GM23248 (cell line): ENCODE measurements at regions not wholly inside any gene's neighbourhood (a gene's known extent, or its start where the extent isn't known, plus 50 kb on each side); places are given as distances from the start of the nearest gene placed in this dataset.

Experiments
- DNase-seq: peaks from one replicate; pipeline ENCODE4 v3.0.0-alpha.2; 2015
- H2AFZ ChIP-seq: fragments of 200-600 bp; sonication (generic); 2 replicates; pipeline ENCODE4 v1.6.1; 2016; ENCODE audit warnings: antibody characterized with exemption
- H3F3A ChIP-seq: fragments of 200-600 bp; sonication (generic); 2 replicates; pipeline ENCODE4 v1.6.1; 2016; ENCODE audit warnings: mild to moderate bottlenecking, antibody characterized with exemption, mixed run types; ENCODE audit not compliant: insufficient read depth
- H3K27ac ChIP-seq: fragments of 200-600 bp; sonication (generic); 2 replicates; pipeline ENCODE4 v1.5.1; 2016; ENCODE audit warnings: mild to moderate bottlenecking
- H3K27me3 ChIP-seq: fragments of 200-600 bp; sonication (generic); replicated peaks from 2 replicates; pipeline ENCODE4 v1.6.1; 2016; ENCODE audit warnings: mild to moderate bottlenecking; ENCODE audit not compliant: insufficient read depth
- H3K36me3 ChIP-seq: fragments of 200-600 bp; sonication (generic); 2 replicates; pipeline ENCODE4 v1.6.1; 2016; ENCODE audit warnings: low read depth, mild to moderate bottlenecking
- H3K4me1 ChIP-seq: fragments of 200-600 bp; sonication (generic); 2 replicates; pipeline ENCODE4 v1.6.1; 2016; ENCODE audit warnings: mild to moderate bottlenecking; ENCODE audit not compliant: insufficient read depth
- H3K4me2 ChIP-seq: fragments of 200-600 bp; sonication (generic); one replicate; pipeline ENCODE4 v1.6.1; 2016; ENCODE audit warnings: mild to moderate bottlenecking; ENCODE audit not compliant: unreplicated experiment
- H3K4me3 ChIP-seq: fragments of 200-600 bp; sonication (generic); 2 replicates; pipeline ENCODE4 v1.5.1; 2016; ENCODE audit warnings: mild to moderate bottlenecking
- H3K79me2 ChIP-seq: fragments of 200-600 bp; sonication (generic); 2 replicates; pipeline ENCODE4 v1.6.1; 2016; ENCODE audit warnings: mild to moderate bottlenecking; ENCODE audit not compliant: insufficient read depth
- H3K9ac ChIP-seq: fragments of 200-600 bp; sonication (generic); 2 replicates; pipeline ENCODE4 v1.6.1; 2016; ENCODE audit warnings: mild to moderate bottlenecking
- H3K9me2 ChIP-seq: fragments of 200-600 bp; sonication (generic); 2 replicates; pipeline ENCODE4 v1.6.1; 2016; ENCODE audit warnings: mixed run types, mild to moderate bottlenecking, moderate library complexity; ENCODE audit not compliant: insufficient read depth
- H3K9me3 ChIP-seq: fragments of 200-600 bp; sonication (generic); one replicate; pipeline ENCODE4 v1.6.1; 2017; ENCODE audit warnings: low read depth
- H4K20me1 ChIP-seq: fragments of 200-600 bp; sonication (generic); 2 replicates; pipeline ENCODE4 v1.6.0; 2016; ENCODE audit not compliant: insufficient read depth
- EZH2 ChIP-seq: fragments of 200-600 bp; sonication (generic); IDR thresholded peaks from 2 replicates; pipeline ENCODE4 v1.6.1; 2018; ENCODE audit warnings: antibody characterized with exemption, mild to moderate bottlenecking; ENCODE audit not compliant: insufficient read depth, poor library complexity, severe bottlenecking
- EZH2phosphoT487 ChIP-seq: fragments of 200-600 bp; sonication (generic); IDR thresholded peaks from 2 replicates; pipeline ENCODE4 v1.6.1; 2018; ENCODE audit warnings: antibody characterized with exemption, moderate library complexity, mild to moderate bottlenecking, low read depth; ENCODE audit not compliant: insufficient read depth
- WGBS, 2 experiments: methylation state at CpG; one replicate each; pipeline ENCODE4 v1.1.6; 2015 to 2017; ENCODE audit warnings: low lambda C conversion rate in 2 of 2, low coverage in 1 of 2; ENCODE audit errors: missing lambda C conversion rate in 2 of 2; 5-methylcytosine and 5-hydroxymethylcytosine counted together
- in situ Hi-C: fragments of 300-500 bp; cut with MboI; formaldehyde crosslinking; loops from 2 replicates; pipeline ENCODE4 v1.15.0; 2020

DNA sequence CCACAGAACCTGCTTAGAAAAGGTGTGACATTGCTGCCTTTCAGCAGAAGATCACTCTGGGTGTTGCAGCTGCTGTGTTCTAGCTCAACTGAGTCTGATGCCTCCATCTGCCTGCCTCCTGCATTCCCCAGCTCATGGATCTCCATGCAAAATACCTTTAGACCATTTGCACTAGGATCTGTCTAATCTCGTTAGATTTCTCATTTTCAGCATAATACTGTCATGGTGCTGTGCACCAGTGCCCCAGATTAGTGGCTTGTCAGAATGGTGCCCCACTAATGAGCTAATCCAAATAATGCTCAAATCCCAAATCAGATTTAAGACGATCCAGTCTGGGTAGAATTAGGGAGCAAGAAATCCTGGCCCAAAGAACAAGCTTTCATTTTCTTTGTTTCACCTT, 284.4 kb upstream of the PARD3B start:
- no peak overlapping the region for H3K4me2 ChIP-seq
- no peaks in the 10 kb centered on the region for H3K27me3 ChIP-seq
- H3K9me2 ChIP-seq = no peaks in the 10 kb centered on the region
- no peak overlapping the region for H3K27ac ChIP-seq
- H3K9me3 ChIP-seq = no peaks in the 10 kb centered on the region
- no peak overlapping the region for H2AFZ ChIP-seq
- H3F3A ChIP-seq = no peaks in the 10 kb centered on the region
- no peak overlapping the region for H3K9ac ChIP-seq
- H4K20me1 ChIP-seq = no peaks in the 10 kb centered on the region
- no peaks in the 10 kb centered on the region for H3K36me3 ChIP-seq
- H3K79me2 ChIP-seq = no peaks in the 10 kb centered on the region
- no peak for DNase-seq
- WGBS, 2 experiments = 56 to 58% methylated on average over 2 of the region's 2 CpGs
- in situ Hi-C loops = no loop called here
- H3K4me3 ChIP-seq = no peak overlapping the region
- no peak for TF ChIP-seq EZH2phosphoT487
- H3K4me1 ChIP-seq = no peaks in the 10 kb centered on the region

DNA sequence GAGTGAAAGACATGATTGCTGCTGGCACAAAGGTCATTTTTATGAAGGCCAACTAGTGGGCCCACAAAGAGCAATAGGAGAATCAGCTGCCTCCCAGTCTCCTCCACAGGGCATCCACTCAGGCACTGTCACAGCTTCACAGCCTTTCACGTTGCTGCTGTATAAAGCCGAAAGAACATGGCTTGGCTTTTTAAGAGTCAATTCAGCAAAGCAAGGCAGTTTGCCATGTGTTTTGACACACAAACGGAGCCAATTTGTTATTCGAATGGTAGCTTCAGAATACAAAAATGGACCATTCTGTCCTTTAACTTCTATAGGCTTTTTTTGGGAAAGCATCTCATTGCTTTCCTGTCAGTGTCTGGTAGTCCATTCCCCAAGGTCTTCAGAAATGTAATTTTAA, 283.4 kb upstream of the PARD3B start:
- Histone ChIP-seq H3K27me3 (no peaks in the 10 kb centered on the region), H3K4me3 (no peak overlapping the region), H3K9me3 (no peaks in the 10 kb centered on the region), H2AFZ (no peak overlapping the region), H3K9me2 (no peaks in the 10 kb centered on the region), H3K27ac (no peak overlapping the region), H3K79me2 (no peaks in the 10 kb centered on the region), H4K20me1 (no peaks in the 10 kb centered on the region), H3K4me1 (no peaks in the 10 kb centered on the region), H3F3A (no peaks in the 10 kb centered on the region), H3K9ac (no peak overlapping the region), H3K36me3 (no peaks in the 10 kb centered on the region), H3K4me2 (no peak overlapping the region)
- no peak for DNase-seq
- in situ Hi-C loops = no loop called here
- WGBS, 2 experiments = 62 to 64% methylated on average over 4 of the region's 4 CpGs
- TF ChIP-seq EZH2phosphoT487 (no peak), EZH2 (no peak)

- Histone ChIP-seq H3K4me1 (no peaks in the 10 kb centered on the region), H3K9me2 (no peaks in the 10 kb centered on the region), H3K9ac (no peak overlapping the region), H3K4me3 (no peak overlapping the region), H3K4me2 (no peak overlapping the region), H3K27me3 (no peaks in the 10 kb centered on the region; the same call in 1 of the 2 replicates), H3K27ac (no peak overlapping the region), H3F3A (no peaks in the 10 kb centered on the region), H4K20me1 (no peaks in the 10 kb centered on the region), H2AFZ (no peak overlapping the region), H3K9me3 (no peaks in the 10 kb centered on the region), H3K79me2 (no peaks in the 10 kb centered on the region), H3K36me3 (no peaks in the 10 kb centered on the region)
- in situ Hi-C loops = no loop called here
- no peak for TF ChIP-seq EZH2
- DNase-seq = no peak
- WGBS, 2 experiments = 89 to 93% methylated on average over 16 of the region's 16 CpGs
These were observed 281.2 kb upstream of the PARD3B start for GRCh38 chr2:204264085-204264553.

- in situ Hi-C loops = no loop called here
- no peak overlapping the region for H3K9ac ChIP-seq
- no peak overlapping the region for H3K4me2 ChIP-seq
- no peaks in the 10 kb centered on the region for H3K79me2 ChIP-seq
- H3K27me3 ChIP-seq = no peaks in the 10 kb centered on the region; the same call in 1 of the 2 replicates
- no peak for DNase-seq
- H3K9me3 ChIP-seq = no peaks in the 10 kb centered on the region
- no peaks in the 10 kb centered on the region for H3K4me1 ChIP-seq
- no peak for TF ChIP-seq EZH2phosphoT487
- TF ChIP-seq EZH2 = no peak
- H3K27ac ChIP-seq = no peak overlapping the region
- H3K4me3 ChIP-seq = no peak overlapping the region
- no peak overlapping the region for H2AFZ ChIP-seq
- H3K9me2 ChIP-seq = no peaks in the 10 kb centered on the region
- 44 to 59% methylated on average over 5 of the region's 5 CpGs for WGBS, 2 experiments
- H4K20me1 ChIP-seq = no peaks in the 10 kb centered on the region
- no peaks in the 10 kb centered on the region for H3K36me3 ChIP-seq
- H3F3A ChIP-seq = no peaks in the 10 kb centered on the region
These were observed 280.6 kb upstream of the PARD3B start for GRCh38 chr2:204264621-204265140.

DNA sequence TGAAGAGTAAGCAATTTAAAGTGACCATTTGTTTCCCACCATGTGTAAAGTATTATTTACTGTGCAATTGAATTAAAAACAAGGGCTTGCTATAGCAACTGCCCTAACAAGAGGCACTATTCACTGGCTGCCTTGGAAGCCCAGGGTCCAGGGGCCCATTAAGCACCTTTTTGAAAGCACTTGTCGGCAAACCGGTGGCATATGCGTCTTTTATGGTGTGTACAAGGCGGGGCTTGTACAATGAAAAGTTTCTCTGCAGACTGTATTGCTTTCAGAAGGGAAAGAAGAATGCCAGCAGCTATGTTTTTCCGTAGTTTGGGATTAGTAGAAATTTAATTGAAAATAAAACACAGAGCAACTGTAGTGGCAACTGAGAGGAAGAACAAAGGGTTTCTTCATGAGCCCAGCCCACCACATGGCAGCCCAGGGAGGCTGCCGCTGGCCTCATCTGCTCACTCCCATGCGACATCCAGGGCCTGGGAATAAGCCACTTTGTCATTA, 279.5 kb upstream of the PARD3B start:
- H3K9me2 ChIP-seq = no peaks in the 10 kb centered on the region
- no peak overlapping the region for H3K27ac ChIP-seq
- no peaks in the 10 kb centered on the region for H3K9me3 ChIP-seq
- no peaks in the 10 kb centered on the region for H3K4me1 ChIP-seq
- H3K79me2 ChIP-seq = no peaks in the 10 kb centered on the region
- no peak overlapping the region for H3K4me2 ChIP-seq
- H3K27me3 ChIP-seq = no peaks in the 10 kb centered on the region; the same call in 1 of the 2 replicates
- H2AFZ ChIP-seq = no peak overlapping the region
- no peak overlapping the region for H3K4me3 ChIP-seq
- H3K9ac ChIP-seq = no peak overlapping the region
- H4K20me1 ChIP-seq = no peaks in the 10 kb centered on the region
- 70 to 72% methylated on average over 7 of the region's 7 CpGs for WGBS, 2 experiments
- in situ Hi-C loops = no loop called here
- H3K36me3 ChIP-seq = no peaks in the 10 kb centered on the region
- no peak for DNase-seq
- no peak for TF ChIP-seq EZH2phosphoT487
- TF ChIP-seq EZH2 = no peak
- no peaks in the 10 kb centered on the region for H3F3A ChIP-seq
